NCI-H526 (cell line): ENCODE measurements at regions not wholly inside any gene's neighbourhood (a gene's known extent, or its start where the extent isn't known, plus 50 kb on each side); places are given as distances from the start of the nearest gene placed in this dataset.

ENCODE experiments used
- DNase-seq, 2 experiments: peaks; one replicate each; lab custom pipeline; 2025; lab: John Stamatoyannopoulos, UW

DNA sequence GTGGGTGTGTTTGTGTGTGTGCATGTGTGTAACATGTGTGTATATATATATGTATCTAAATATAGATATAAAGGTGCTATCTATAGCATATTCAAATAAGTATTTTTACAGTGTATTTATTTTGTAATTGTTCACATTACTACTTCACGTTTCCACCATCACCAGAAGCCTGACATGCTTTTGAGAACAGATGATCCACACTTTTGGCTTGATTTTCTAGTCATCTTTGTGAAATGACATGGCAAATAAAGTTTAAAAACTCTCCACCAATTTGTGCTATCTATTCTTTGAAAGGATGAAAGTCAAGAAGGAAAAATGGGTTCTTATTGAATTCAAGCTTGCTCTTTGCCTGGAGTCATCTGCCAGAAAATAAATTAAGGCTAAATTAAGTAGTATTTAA, 294.0 kb upstream of the AKR1E2 start:
- no peak for DNase-seq

DNA sequence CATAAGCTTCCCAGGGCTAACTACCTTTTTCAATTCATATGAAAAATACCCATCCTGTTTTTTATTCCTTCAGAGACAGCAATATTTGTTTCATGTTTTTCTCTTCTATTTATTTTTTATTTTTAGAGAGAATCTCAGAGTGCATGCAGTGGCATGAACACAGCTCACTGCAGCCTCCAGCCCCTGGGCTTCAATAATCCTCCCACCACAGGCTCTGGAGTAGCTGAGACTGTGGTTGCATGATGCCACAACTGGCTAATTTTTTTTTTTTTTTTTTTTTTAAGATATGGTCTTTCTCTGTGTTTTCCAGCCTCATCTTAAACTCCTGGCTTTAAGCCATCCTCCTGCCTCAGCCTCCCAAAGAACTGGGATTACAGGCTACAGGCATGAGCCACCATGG, 296.7 kb upstream of the AKR1E2 start:
- DNase-seq = no peak

- no peak for DNase-seq
These were observed 298.6 kb upstream of the AKR1E2 start for GRCh38 chr10:4527281-4527970.

- DNase-seq = no peak
These were observed 299.7 kb upstream of the AKR1E2 start for GRCh38 chr10:4526311-4526731.

DNA sequence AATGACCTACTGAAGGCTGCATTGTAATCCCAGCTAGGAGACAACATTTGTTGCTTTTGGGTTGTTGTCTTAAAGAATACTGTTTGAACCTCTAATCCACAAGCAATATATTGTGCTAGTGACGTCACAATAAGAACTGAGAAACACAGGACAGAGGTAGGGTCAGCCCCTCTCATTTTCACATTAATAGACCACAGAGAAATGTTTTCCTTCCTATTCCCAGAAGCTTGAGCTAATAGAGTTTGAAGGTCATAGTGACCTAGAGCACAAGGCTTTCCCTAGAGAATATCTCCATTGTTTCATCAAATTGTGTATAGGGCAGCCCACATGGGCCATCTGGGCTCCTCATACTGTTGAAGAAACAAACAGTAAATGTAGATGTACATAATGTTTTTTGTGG, 300.9 kb upstream of the AKR1E2 start:
- peak in 1 of 2 experiments; percentile 33 for DNase-seq

DNA sequence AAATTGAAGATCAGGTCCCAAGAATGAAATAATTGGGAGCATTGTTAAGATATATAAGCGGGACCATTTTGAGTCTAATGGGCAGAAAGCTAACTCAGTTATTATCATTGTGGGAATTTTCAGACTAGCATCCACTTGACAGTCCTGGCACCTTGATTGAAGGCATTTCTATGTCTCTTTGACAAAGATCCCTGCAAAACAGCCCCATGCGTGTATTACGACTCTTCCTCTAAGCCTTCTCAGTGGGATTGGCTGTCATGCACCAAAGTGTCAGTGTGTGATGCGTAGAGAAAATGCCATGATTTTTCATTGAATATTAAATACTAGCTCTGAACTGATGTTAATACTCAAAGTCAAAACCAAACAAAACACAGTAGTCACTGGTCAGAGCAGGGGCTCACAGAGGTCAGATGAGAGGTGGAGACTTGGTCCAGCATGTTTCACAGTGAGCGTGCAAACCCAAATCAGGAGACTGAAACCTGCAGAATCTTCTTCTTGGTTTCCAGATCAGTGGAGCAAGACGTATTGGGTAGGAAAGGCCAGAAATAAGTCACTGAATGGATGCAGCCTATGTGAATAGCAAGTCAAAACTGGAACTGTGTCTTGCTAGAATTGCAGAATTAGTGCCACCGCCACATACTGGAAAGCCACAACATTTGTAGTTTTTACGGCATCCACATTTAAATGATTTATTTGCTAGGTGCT, 303.6 kb upstream of the AKR1E2 start:
- DNase-seq = no peak

DNA sequence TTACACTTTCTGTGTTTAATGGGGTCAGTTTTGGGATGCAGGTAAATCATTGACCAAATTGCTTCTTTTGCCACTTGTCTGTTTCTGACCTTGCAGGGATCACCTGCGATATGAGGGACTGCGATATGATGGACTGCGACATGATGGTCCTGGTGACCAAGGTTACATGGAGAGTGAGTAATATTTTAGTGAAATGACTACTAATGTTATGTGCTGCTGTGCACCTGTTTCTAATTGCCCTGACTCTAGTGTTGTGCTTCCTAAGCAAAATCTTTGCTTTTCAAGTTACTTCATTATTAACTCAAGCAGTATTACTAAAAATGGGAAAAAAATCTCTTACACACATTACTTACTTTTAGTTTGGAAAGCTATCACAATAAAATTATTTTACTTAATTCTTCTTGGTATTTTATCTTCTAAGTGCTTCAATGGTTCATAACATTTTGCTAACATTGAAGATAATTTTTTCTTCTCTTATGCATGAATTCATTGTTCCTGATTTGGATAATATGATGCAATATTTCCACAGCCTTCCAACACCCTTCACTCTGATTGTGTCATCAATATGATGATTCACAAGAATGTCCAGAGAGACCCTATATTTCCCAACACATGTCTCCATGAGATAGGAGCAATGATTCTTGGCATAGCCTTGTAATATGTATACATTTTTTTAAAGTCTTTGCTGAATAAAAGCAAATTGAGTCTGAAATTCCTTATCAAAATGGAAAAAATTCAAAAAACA, 306.2 kb upstream of the AKR1E2 start:
- DNase-seq = no peak

GRCh38 chr10:4517746-4518145, 308.3 kb upstream of the AKR1E2 start:
- DNase-seq = no peak

GRCh38 chr10:4515721-4516120, 310.3 kb upstream of the AKR1E2 start:
- DNase-seq = peak; percentile 1 to 28

- no peak for DNase-seq
These were observed 311.4 kb upstream of the AKR1E2 start for GRCh38 chr10:4514445-4515108.

GRCh38 chr10:4512671-4513240, 313.3 kb upstream of the AKR1E2 start:
- peak in 1 of 2 experiments; percentile 39 for DNase-seq

GRCh38 chr10:4512196-4512595, 313.8 kb upstream of the AKR1E2 start:
- DNase-seq = no peak

GRCh38 chr10:4511509-4511908, 314.5 kb upstream of the AKR1E2 start:
- DNase-seq = no peak

GRCh38 chr10:4509405-4509804, 316.6 kb upstream of the AKR1E2 start:
- no peak for DNase-seq

- DNase-seq = no peak
These were observed 319.9 kb upstream of the AKR1E2 start for GRCh38 chr10:4506095-4506494.

GRCh38 chr10:4504550-4504949, 321.5 kb upstream of the AKR1E2 start:
- DNase-seq = no peak

DNA sequence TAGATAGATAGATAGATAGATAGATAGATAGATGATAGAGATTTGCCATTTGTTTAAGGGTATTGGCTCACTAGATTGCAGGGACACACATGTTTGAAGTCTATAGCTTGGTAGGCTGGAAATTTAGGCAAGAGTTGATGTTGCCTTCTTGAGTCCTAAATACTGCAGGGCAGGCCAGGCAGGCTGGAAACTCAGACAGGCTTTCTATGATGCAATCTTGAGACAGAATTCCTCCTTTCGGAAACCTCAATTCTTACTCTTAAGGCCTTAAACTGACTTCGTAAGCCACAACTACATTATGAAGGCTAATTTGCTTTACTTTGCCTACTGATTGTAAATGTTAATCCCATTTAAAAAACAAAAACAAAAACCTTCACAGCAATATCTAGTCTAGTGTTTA, 322.9 kb upstream of the AKR1E2 start:
- DNase-seq = no peak

DNA sequence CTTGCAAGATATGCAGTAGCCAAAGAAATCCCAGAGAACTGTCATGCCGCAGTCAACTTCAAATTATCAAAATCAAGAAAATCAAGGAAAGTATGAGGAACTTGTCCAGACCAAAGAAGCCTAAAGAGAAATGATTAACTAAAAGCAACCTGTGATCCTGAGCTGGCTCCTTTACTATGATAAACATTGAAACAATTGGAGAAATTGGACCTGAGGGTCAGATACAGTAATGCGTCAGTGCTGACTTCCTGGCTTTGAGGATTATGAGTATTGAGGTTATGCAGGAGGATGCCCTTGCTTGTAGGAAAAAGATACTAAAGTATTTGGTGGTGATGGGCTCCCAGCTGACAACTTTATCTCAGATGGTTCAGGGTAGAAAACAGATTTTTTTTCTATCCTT, 324.7 kb upstream of the AKR1E2 start:
- DNase-seq = no peak

DNA sequence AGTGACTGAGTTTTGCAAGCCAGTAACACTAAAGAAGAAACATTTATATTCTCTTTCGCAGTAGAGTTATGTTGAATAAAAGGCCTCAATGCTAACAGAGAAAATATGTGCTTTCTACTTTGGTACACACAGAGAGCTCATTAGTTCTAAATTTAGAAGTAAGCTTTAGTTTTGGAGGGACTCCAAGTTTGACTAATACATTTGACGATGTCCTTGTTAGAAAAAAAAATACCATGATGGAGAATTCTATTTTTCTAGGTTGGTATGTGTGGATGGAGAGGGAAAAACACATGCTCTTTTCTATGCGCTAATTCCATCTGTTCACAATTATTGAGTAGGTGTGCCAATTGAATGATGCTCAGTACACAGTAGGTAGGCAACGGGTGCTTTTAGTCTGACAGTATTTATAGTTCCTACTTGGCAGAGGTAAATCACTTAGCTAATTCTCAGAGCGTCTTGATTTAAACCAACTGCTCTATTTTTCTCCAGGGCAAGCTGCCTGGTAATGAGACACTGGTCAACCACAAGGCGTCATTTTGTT, 327.2 kb upstream of the AKR1E2 start:
- no peak for DNase-seq

- no peak for DNase-seq
These were observed 331.5 kb upstream of the AKR1E2 start for GRCh38 chr10:4494551-4494950.

DNA sequence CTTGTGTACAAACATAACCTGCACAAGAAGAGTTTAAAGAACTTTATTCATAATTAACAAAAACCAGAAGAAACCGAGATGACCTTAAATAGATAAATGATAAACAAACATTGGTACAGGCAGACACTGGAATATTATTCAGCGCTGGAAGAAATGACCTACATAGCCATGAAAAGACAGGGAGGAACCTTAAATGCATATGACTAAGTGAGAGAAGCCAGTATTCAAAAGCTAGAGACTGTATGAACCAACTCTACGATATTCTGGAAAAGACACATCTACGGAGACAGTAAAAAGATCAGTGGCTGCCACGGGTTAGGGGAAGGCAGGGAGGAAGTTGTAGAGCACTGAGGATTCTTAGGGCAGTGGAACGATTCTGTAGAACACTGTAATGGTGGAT, 333.8 kb upstream of the AKR1E2 start:
- no peak for DNase-seq

- DNase-seq = no peak
These were observed 337.1 kb upstream of the AKR1E2 start for GRCh38 chr10:4488904-4489303.
